H9 (cell line): ENCODE measurements at regions not wholly inside any gene's neighbourhood (a gene's known extent, or its start where the extent isn't known, plus 50 kb on each side); places are given as distances from the start of the nearest gene placed in this dataset.
A peak's percentile ranks its signal among the peaks of the same experiment; 100 is the strongest.

ENCODE experiments used
- DNase-seq: peaks from one replicate; pipeline ENCODE4 v3.0.0-alpha.2; 2017
- H2AFZ ChIP-seq: one replicate; pipeline ENCODE4 v1.6.1; 2013; ENCODE audit warnings: mild to moderate bottlenecking, low read length, control low read depth, moderate library complexity
- H2AK5ac ChIP-seq: 2 replicates; pipeline ENCODE4 v1.6.1; 2013; ENCODE audit warnings: low read length, control low read depth, mixed read lengths; ENCODE audit not compliant: insufficient read length
- H2BK120ac ChIP-seq: one replicate; pipeline ENCODE4 v1.6.1; 2013; ENCODE audit warnings: low read depth, mild to moderate bottlenecking, low read length, control low read depth, inconsistent platforms; ENCODE audit not compliant: poor library complexity, severe bottlenecking
- H2BK12ac ChIP-seq: 2 replicates; pipeline ENCODE4 v1.6.1; 2013; ENCODE audit warnings: low read length, control low read depth, mixed read lengths, low read depth; ENCODE audit not compliant: insufficient read length
- H2BK15ac ChIP-seq: 2 replicates; pipeline ENCODE4 v1.6.1; 2013; ENCODE audit warnings: low read depth, low read length, control low read depth
- H2BK20ac ChIP-seq: one replicate; pipeline ENCODE4 v1.6.1; 2013; ENCODE audit warnings: low read depth, mild to moderate bottlenecking, low read length, control low read depth, inconsistent platforms; ENCODE audit not compliant: poor library complexity, severe bottlenecking
- H2BK5ac ChIP-seq: 2 replicates; pipeline ENCODE4 v1.6.1; 2013; ENCODE audit warnings: low read length, control low read depth, mixed read lengths; ENCODE audit not compliant: insufficient read length
- H3K14ac ChIP-seq: 2 replicates; pipeline ENCODE4 v1.6.1; 2013; ENCODE audit warnings: low read length, control low read depth; ENCODE audit not compliant: insufficient read depth
- H3K18ac ChIP-seq: 2 replicates; pipeline ENCODE4 v1.6.1; 2013; ENCODE audit warnings: low read depth, mild to moderate bottlenecking, mixed read lengths, low read length, control low read depth; ENCODE audit not compliant: insufficient read length
- H3K23ac ChIP-seq: 2 replicates; pipeline ENCODE4 v1.6.1; 2013; ENCODE audit warnings: low read length, control low read depth, mixed read lengths, low read depth; ENCODE audit not compliant: insufficient read length
- H3K23me2 ChIP-seq: 2 replicates; pipeline ENCODE4 v1.6.1; 2013; ENCODE audit warnings: low read depth, mild to moderate bottlenecking, mixed read lengths, low read length, control low read depth; ENCODE audit not compliant: insufficient read length, poor library complexity, severe bottlenecking
- H3K27ac ChIP-seq: 2 replicates; pipeline ENCODE4 v1.5.1; 2013; ENCODE audit warnings: low read length, control low read depth, mixed read lengths, low read depth; ENCODE audit not compliant: insufficient read length
- H3K27me3 ChIP-seq: 2 replicates; pipeline ENCODE4 v1.6.1; 2013; ENCODE audit warnings: low read length, control low read depth, inconsistent platforms; ENCODE audit not compliant: insufficient read depth
- H3K4ac ChIP-seq: 2 replicates; pipeline ENCODE4 v1.6.1; 2013; ENCODE audit warnings: low read depth, mild to moderate bottlenecking, control low read depth, inconsistent platforms, low read length, moderate library complexity
- H3K4me1 ChIP-seq: 2 replicates; pipeline ENCODE4 v1.6.1; 2013; ENCODE audit warnings: low read length, control low read depth, inconsistent platforms; ENCODE audit not compliant: insufficient read depth
- H3K4me2 ChIP-seq: 2 replicates; pipeline ENCODE4 v1.6.1; 2013; ENCODE audit warnings: low read length, control low read depth, mixed read lengths; ENCODE audit not compliant: insufficient read length, insufficient read depth
- H3K56ac ChIP-seq: 2 replicates; pipeline ENCODE4 v1.6.1; 2013; ENCODE audit warnings: low read depth, mild to moderate bottlenecking, mixed read lengths, low read length, control low read depth; ENCODE audit not compliant: insufficient read length
- H3K79me1 ChIP-seq: 2 replicates; pipeline ENCODE4 v1.6.1; 2013; ENCODE audit warnings: low read depth, mild to moderate bottlenecking, moderate library complexity, low read length, control low read depth, inconsistent platforms; ENCODE audit not compliant: insufficient read depth, poor library complexity, severe bottlenecking
- H3K79me2 ChIP-seq: 2 replicates; pipeline ENCODE4 v1.6.1; 2013; ENCODE audit warnings: low read length, control low read depth, inconsistent platforms; ENCODE audit not compliant: insufficient read depth
- H3K9ac ChIP-seq: 2 replicates; pipeline ENCODE4 v1.6.1; 2013; ENCODE audit warnings: low read length, control low read depth, mixed read lengths; ENCODE audit not compliant: insufficient read length; ENCODE audit errors: extremely low read depth
- H3K9me3 ChIP-seq: one replicate; pipeline ENCODE4 v1.6.1; 2013; ENCODE audit warnings: low read depth, low read length, inconsistent platforms; ENCODE audit not compliant: control insufficient read depth
- H3T11ph ChIP-seq: one replicate; pipeline ENCODE4 v1.6.1; 2013; ENCODE audit warnings: mild to moderate bottlenecking, low read length, control low read depth, inconsistent platforms
- H4K20me1 ChIP-seq: one replicate; pipeline ENCODE4 v1.6.1; 2013; ENCODE audit not compliant: control insufficient read depth, insufficient read length, insufficient read depth
- H4K5ac ChIP-seq: 2 replicates; pipeline ENCODE4 v1.6.1; 2013; ENCODE audit warnings: low read depth, mild to moderate bottlenecking, mixed read lengths, low read length, control low read depth; ENCODE audit not compliant: insufficient read length
- H4K8ac ChIP-seq: replicated peaks from 2 replicates; pipeline ENCODE4 v1.6.1; 2013; ENCODE audit warnings: low read length, control low read depth, mixed read lengths, low read depth; ENCODE audit not compliant: insufficient read length
- H4K91ac ChIP-seq: 2 replicates; pipeline ENCODE4 v1.6.1; 2013; ENCODE audit warnings: low read depth, mild to moderate bottlenecking, moderate library complexity, mixed read lengths, low read length, control low read depth; ENCODE audit not compliant: insufficient read length
- H3K27ac Mint-ChIP-seq, 3 experiments: 2 replicates in 2 of 3; 3 replicates in 1 of 3; pipeline ENCODE4 v1.8.0; 2020 to 2021; ENCODE audit warnings: mixed read lengths in 3 of 3, mild to moderate bottlenecking in 1 of 3, moderate library complexity in 1 of 3
- H3K27me3 Mint-ChIP-seq: 2 replicates; pipeline ENCODE4 v1.8.0; 2021; ENCODE audit warnings: low read depth, mild to moderate bottlenecking, moderate library complexity, mixed read lengths
- H3K36me3 Mint-ChIP-seq, 3 experiments: 2 replicates in 2 of 3; 3 replicates in 1 of 3; pipeline ENCODE4 v1.8.0; 2020 to 2021; ENCODE audit warnings: low read depth in 3 of 3, mixed read lengths in 3 of 3; ENCODE audit not compliant: insufficient read depth in 1 of 3
- H3K4me1 Mint-ChIP-seq, 2 experiments: 2 replicates each; pipeline ENCODE4 v1.8.0; 2020; ENCODE audit warnings: mixed read lengths in 2 of 2
- H3K4me3 Mint-ChIP-seq, 2 experiments: 2 replicates in 1 of 2; 3 replicates in 1 of 2; pipeline ENCODE4 v1.8.0; 2020 to 2021; ENCODE audit warnings: mild to moderate bottlenecking in 2 of 2, mixed read lengths in 2 of 2, moderate library complexity in 1 of 2
- H3K9me3 Mint-ChIP-seq, 2 experiments: 2 replicates in 1 of 2; 3 replicates in 1 of 2; pipeline ENCODE4 v1.8.0; 2020; ENCODE audit warnings: mild to moderate bottlenecking in 2 of 2, mixed read lengths in 2 of 2, moderate library complexity in 1 of 2
- CTCF ChIP-seq: fragments of 200-600 bp; sonication (generic); conservative IDR thresholded peaks from 3 replicates; pipeline ENCODE4 v1.8.0; 2021; ENCODE audit warnings: antibody characterized with exemption, mild to moderate bottlenecking
- WGBS: extraction: QIAGEN DNeasy Blood & Tissue Kit; methylation state at CpG from one replicate; pipeline ENCODE4 v1.1.7; 2013; ENCODE audit warnings: missing lambda C conversion rate, low lambda C conversion rate, mixed read lengths; ENCODE audit not compliant: insufficient read length; ENCODE audit errors: extremely low coverage; 5-methylcytosine and 5-hydroxymethylcytosine counted together

- no peaks in the 10 kb centered on the region for H3K27me3 Mint-ChIP-seq
- Histone ChIP-seq H3K23me2 (no peaks in the 10 kb centered on the region), H3K23ac (no peak overlapping the region), H2AFZ (no peak overlapping the region), H3K9ac (no peak overlapping the region), H4K5ac (no peak overlapping the region), H3K4me1 (peaks cover 2% of the 10 kb centered on the region; the same call in 1 of the 2 replicates), H3K4ac (no peak overlapping the region), H4K20me1 (no peaks in the 10 kb centered on the region), H3K56ac (no peak overlapping the region), H2BK5ac (no peak overlapping the region), H3K27me3 (no peaks in the 10 kb centered on the region), H3K27ac (no peak overlapping the region), H3K4me2 (no peak overlapping the region), H3K79me2 (no peaks in the 10 kb centered on the region), H3K79me1 (no peaks in the 10 kb centered on the region), H3K18ac (no peak overlapping the region), H3K14ac (no peak overlapping the region), H2BK20ac (no peak overlapping the region), H4K91ac (no peak overlapping the region), H3K9me3 (no peaks in the 10 kb centered on the region), H2BK120ac (no peak overlapping the region), H4K8ac (no peak overlapping the region), H3T11ph (no peak overlapping the region), H2BK15ac (no peak overlapping the region), H2AK5ac (no peak overlapping the region), H2BK12ac (no peak overlapping the region)
- TF ChIP-seq CTCF, result no peak
- H3K27ac Mint-ChIP-seq, result peak overlapping the region in 1 of 3 experiments; percentile 78; a peak in 3 of 7 replicates
- H3K4me3 Mint-ChIP-seq, result no peak overlapping the region
- WGBS, result no CpG with 5 or more reads among the region's 1 CpG
- H3K36me3 Mint-ChIP-seq, result no peaks in the 10 kb centered on the region
- H3K9me3 Mint-ChIP-seq, result no peaks in the 10 kb centered on the region
- H3K4me1 Mint-ChIP-seq, result peaks cover 16 to 17% of the 10 kb centered on the region in 2 experiments
- DNase-seq, result no peak
Measured at GRCh38 chr12:24591715-24592440, 357.0 kb downstream of the BCAT1 start.
